Muscle layer of colon (tissue), 2 donors: ENCODE measurements at regions not wholly inside any gene's neighbourhood (a gene's known extent, or its start where the extent isn't known, plus 50 kb on each side); places are given as distances from the start of the nearest gene placed in this dataset.
A peak's percentile ranks its signal among the peaks of the same experiment; 100 is the strongest.
"Not testable (repeated sequence)": the region's sequence is repeated elsewhere in the genome, so short reads cannot be mapped to it uniquely, and the experiment has no call there.

ENCODE experiments used
- H3K27ac ChIP-seq: one replicate; pipeline ENCODE4 v1.7.0; 2013; ENCODE audit warnings: low read depth, mild to moderate bottlenecking, low read length, moderate library complexity
- H3K27me3 ChIP-seq, 2 donors: one replicate each; pipeline ENCODE4 v1.7.0; 2013; ENCODE audit warnings: low read length in 2 of 2, mild to moderate bottlenecking in 2 of 2; ENCODE audit not compliant: insufficient read depth in 2 of 2, control insufficient read depth in 1 of 2
- H3K36me3 ChIP-seq: one replicate; pipeline ENCODE4 v1.7.0; 2013; ENCODE audit warnings: mild to moderate bottlenecking, low read length; ENCODE audit not compliant: insufficient read depth
- H3K4me1 ChIP-seq: one replicate; pipeline ENCODE4 v1.7.0; 2013; ENCODE audit warnings: mild to moderate bottlenecking, low read length; ENCODE audit not compliant: insufficient read depth
- H3K4me3 ChIP-seq, 2 donors: one replicate each; pipeline ENCODE4 v1.7.0; 2013; ENCODE audit warnings: low read length in 2 of 2, low read depth in 1 of 2, mild to moderate bottlenecking in 1 of 2, moderate library complexity in 1 of 2
- H3K9ac ChIP-seq: one replicate; pipeline ENCODE4 v1.7.0; 2013; ENCODE audit warnings: low read length
- H3K9me3 ChIP-seq: one replicate; pipeline ENCODE4 v1.7.0; 2013; ENCODE audit warnings: mild to moderate bottlenecking, low read length
- donor health status: abdominal sarcoma.
- donor health status: Adenocarcinoma of cecum.

- H3K9me3 ChIP-seq = no peaks in the 10 kb centered on the region
- no peak overlapping the region for H3K9ac ChIP-seq
- H3K27me3 ChIP-seq = no peaks in the 10 kb centered on the region
- H3K36me3 ChIP-seq = no peaks in the 10 kb centered on the region
- H3K4me1 ChIP-seq = peaks cover 4% of the 10 kb centered on the region
- no peak overlapping the region for H3K27ac ChIP-seq
- peak overlapping the region in 1 of 2 donors; percentile 36 for H3K4me3 ChIP-seq
Measured at GRCh38 chr6:2354138-2354491, 108.7 kb upstream of the GMDS start.

GRCh38 chr6:2353412-2354137 is 108.2 kb upstream of the GMDS start:
- Histone ChIP-seq H3K27ac (no peak overlapping the region), H3K9me3 (no peaks in the 10 kb centered on the region), H3K4me1 (peaks cover 4% of the 10 kb centered on the region), H3K36me3 (no peaks in the 10 kb centered on the region), H3K27me3 (no peaks in the 10 kb centered on the region), H3K9ac (no peak overlapping the region), H3K4me3 (peak overlapping the region in 1 of 2 donors; percentile 36)

GRCh38 chr6:2351807-2352431 is 106.5 kb upstream of the GMDS start:
- Histone ChIP-seq H3K4me3 (no peak overlapping the region), H3K27ac (no peak overlapping the region), H3K4me1 (peaks cover 4% of the 10 kb centered on the region), H3K27me3 (no peaks in the 10 kb centered on the region), H3K36me3 (no peaks in the 10 kb centered on the region), H3K9me3 (no peaks in the 10 kb centered on the region), H3K9ac (no peak overlapping the region)

GRCh38 chr6:2351090-2351489 is 105.7 kb upstream of the GMDS start:
- H3K9me3 ChIP-seq = no peaks in the 10 kb centered on the region
- no peaks in the 10 kb centered on the region for H3K27me3 ChIP-seq
- no peak overlapping the region for H3K9ac ChIP-seq
- no peak overlapping the region for H3K27ac ChIP-seq
- no peak overlapping the region for H3K4me3 ChIP-seq
- H3K4me1 ChIP-seq = peaks cover 4% of the 10 kb centered on the region
- H3K36me3 ChIP-seq = no peaks in the 10 kb centered on the region

- Histone ChIP-seq H3K27ac (no peak overlapping the region), H3K27me3 (no peaks in the 10 kb centered on the region)
Measured at GRCh38 chr6:2346078-2346477, 100.7 kb upstream of the GMDS start.

GRCh38 chr6:2344319-2344905 is 99.0 kb upstream of the GMDS start:
- no peak overlapping the region for H3K27ac ChIP-seq
- no peaks in the 10 kb centered on the region for H3K9me3 ChIP-seq
- H3K36me3 ChIP-seq = no peaks in the 10 kb centered on the region
- H3K4me1 ChIP-seq = no peaks in the 10 kb centered on the region
- H3K9ac ChIP-seq = no peak overlapping the region
- no peaks in the 10 kb centered on the region for H3K27me3 ChIP-seq
- H3K4me3 ChIP-seq = no peak overlapping the region

More at GRCh38 chr6:2346078-2346477, 100.7 kb upstream of the GMDS start:
- Histone ChIP-seq H3K4me1 (no peaks in the 10 kb centered on the region), H3K9me3 (no peaks in the 10 kb centered on the region), H3K9ac (no peak overlapping the region), H3K4me3 (no peak overlapping the region), H3K36me3 (no peaks in the 10 kb centered on the region)

GRCh38 chr6:2327591-2327990 is 82.2 kb upstream of the GMDS start:
- no peak overlapping the region for H3K4me3 ChIP-seq
- no peak overlapping the region for H3K27ac ChIP-seq
- H3K4me1 ChIP-seq = no peaks in the 10 kb centered on the region
- no peak overlapping the region for H3K9ac ChIP-seq
- H3K27me3 ChIP-seq = no peaks in the 10 kb centered on the region
- H3K9me3 ChIP-seq = peaks cover 9% of the 10 kb centered on the region
- H3K36me3 ChIP-seq = no peaks in the 10 kb centered on the region

- Histone ChIP-seq H3K9ac (no peak overlapping the region), H3K27me3 (no peaks in the 10 kb centered on the region), H3K36me3 (no peaks in the 10 kb centered on the region), H3K4me3 (no peak overlapping the region), H3K9me3 (peaks cover 9% of the 10 kb centered on the region), H3K4me1 (no peaks in the 10 kb centered on the region), H3K27ac (no peak overlapping the region)
Measured at GRCh38 chr6:2324166-2324953, 79.0 kb upstream of the GMDS start.

- H3K27me3 ChIP-seq, H3K36me3 ChIP-seq, H3K9ac ChIP-seq, H3K27ac ChIP-seq, H3K4me3 ChIP-seq, H3K9me3 ChIP-seq, H3K4me1 ChIP-seq: not testable (repeated sequence)
Measured at GRCh38 chr6:2317498-2317897, 72.1 kb upstream of the GMDS start.

- no peaks in the 10 kb centered on the region for H3K36me3 ChIP-seq
- H3K4me1 ChIP-seq = no peaks in the 10 kb centered on the region
- H3K27ac ChIP-seq = no peak overlapping the region
- H3K9ac ChIP-seq = no peak overlapping the region
- H3K27me3 ChIP-seq = no peaks in the 10 kb centered on the region
- no peak overlapping the region for H3K4me3 ChIP-seq
- no peaks in the 10 kb centered on the region for H3K9me3 ChIP-seq
Measured at GRCh38 chr6:2314641-2315040, 69.2 kb upstream of the GMDS start.

GRCh38 chr6:2310042-2310441 is 64.6 kb upstream of the GMDS start:
- Histone ChIP-seq H3K9me3 (no peaks in the 10 kb centered on the region), H3K27me3 (no peaks in the 10 kb centered on the region), H3K36me3 (no peaks in the 10 kb centered on the region), H3K4me1 (no peaks in the 10 kb centered on the region), H3K9ac (no peak overlapping the region), H3K27ac (no peak overlapping the region), H3K4me3 (no peak overlapping the region)
